IPS DF 6.9 (cell line): ENCODE measurements at regions not wholly inside any gene's neighbourhood (a gene's known extent, or its start where the extent isn't known, plus 50 kb on each side); places are given as distances from the start of the nearest gene placed in this dataset.

Experiments used
- DNase-seq: peaks from one replicate; pipeline ENCODE4 v3.0.0-alpha.2; 2013; ENCODE audit warnings: low read depth, low spot score
- H3K27ac ChIP-seq: one replicate; pipeline ENCODE4 v1.5.1; 2013; ENCODE audit warnings: low read length, control low read depth
- H3K27me3 ChIP-seq: 2 replicates; pipeline ENCODE4 v1.6.1; 2013; ENCODE audit warnings: mild to moderate bottlenecking, low read length; ENCODE audit not compliant: control insufficient read depth, insufficient read depth
- H3K36me3 ChIP-seq: 2 replicates; pipeline ENCODE4 v1.6.1; 2013; ENCODE audit warnings: low read length; ENCODE audit not compliant: control insufficient read depth, insufficient read depth
- H3K4me1 ChIP-seq: 2 replicates; pipeline ENCODE4 v1.6.1; 2013; ENCODE audit warnings: low read length; ENCODE audit not compliant: control insufficient read depth, insufficient read depth
- H3K4me3 ChIP-seq: 2 replicates; pipeline ENCODE4 v1.5.1; 2013; ENCODE audit warnings: mild to moderate bottlenecking, low read length
- H3K9me3 ChIP-seq: 2 replicates; pipeline ENCODE4 v1.6.1; 2013; ENCODE audit warnings: low read length, inconsistent platforms; ENCODE audit not compliant: control insufficient read depth, insufficient read depth
- WGBS: extraction: QIAGEN DNeasy Blood & Tissue Kit; methylation state at CpG from one replicate; pipeline ENCODE4 v1.1.7; 2013; ENCODE audit warnings: mixed read lengths, missing lambda C conversion rate; ENCODE audit not compliant: insufficient read length, insufficient coverage; 5-methylcytosine and 5-hydroxymethylcytosine counted together

GRCh38 chr2:120567128-120567527 lies 168.5 kb upstream of the GLI2 start:
- H3K4me1 ChIP-seq = no peaks in the 10 kb centered on the region
- H3K27ac ChIP-seq = no peak overlapping the region
- DNase-seq = no peak
- no peaks in the 10 kb centered on the region for H3K36me3 ChIP-seq
- no peak overlapping the region for H3K4me3 ChIP-seq
- no peaks in the 10 kb centered on the region for H3K9me3 ChIP-seq
- no peaks in the 10 kb centered on the region; the same call in 1 of the 2 replicates for H3K27me3 ChIP-seq
- no CpG with 5 or more reads among the region's 2 CpGs for WGBS

DNA sequence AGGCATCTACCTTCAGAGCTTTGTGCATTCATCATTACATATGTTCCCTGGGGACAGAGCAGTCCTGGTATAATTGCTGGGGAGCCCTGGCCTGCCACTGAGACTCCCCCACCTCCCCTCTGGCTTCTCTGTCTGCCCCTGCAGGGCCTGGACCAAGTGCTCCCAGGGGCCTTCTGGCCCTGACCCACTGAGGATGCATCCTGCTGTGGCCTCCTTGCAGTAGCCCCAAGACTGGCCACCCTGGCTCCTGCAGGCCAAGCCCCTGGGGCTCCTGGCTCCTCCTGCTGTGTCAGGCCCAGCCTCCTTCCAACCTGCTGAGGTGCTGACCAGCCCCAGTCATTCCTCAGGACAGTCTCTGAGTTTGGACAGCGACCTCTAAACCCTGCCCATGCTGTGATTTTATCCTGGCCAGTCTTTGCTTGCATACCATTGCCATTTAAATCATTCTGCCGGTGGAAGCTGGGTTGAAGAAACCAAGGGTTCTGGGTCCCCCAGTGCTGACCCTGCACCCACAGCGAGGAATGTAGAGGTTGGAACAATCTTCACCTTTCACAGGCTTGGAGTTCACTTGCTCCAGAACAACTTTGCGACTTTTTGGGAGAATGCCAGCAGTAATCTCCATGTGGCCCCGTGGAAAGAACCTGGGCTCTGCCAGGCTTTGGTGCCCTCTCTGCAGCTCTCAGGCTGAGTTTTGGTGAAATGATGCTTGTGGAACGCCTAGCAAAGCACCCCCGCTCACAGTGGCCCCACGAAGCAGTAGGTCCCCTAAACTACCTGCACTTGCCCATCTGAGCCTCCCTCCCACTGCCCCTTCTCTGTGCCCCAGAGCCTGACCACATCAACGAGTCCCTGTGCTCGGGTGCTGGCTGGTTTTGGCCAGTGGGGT lies 167.3 kb upstream of the GLI2 start:
- no peaks in the 10 kb centered on the region; the same call in 1 of the 2 replicates for H3K27me3 ChIP-seq
- no peak overlapping the region for H3K27ac ChIP-seq
- no peaks in the 10 kb centered on the region for H3K4me1 ChIP-seq
- no peak overlapping the region for H3K4me3 ChIP-seq
- DNase-seq = no peak
- H3K9me3 ChIP-seq = no peaks in the 10 kb centered on the region
- H3K36me3 ChIP-seq = no peaks in the 10 kb centered on the region
- no CpG with 5 or more reads among the region's 10 CpGs for WGBS

GRCh38 chr2:120568975-120569268 lies 166.7 kb upstream of the GLI2 start:
- DNase-seq = no peak
- no CpG with 5 or more reads among the region's 3 CpGs for WGBS
- no peaks in the 10 kb centered on the region; the same call in 1 of the 2 replicates for H3K27me3 ChIP-seq
- no peaks in the 10 kb centered on the region for H3K9me3 ChIP-seq
- H3K4me1 ChIP-seq = no peaks in the 10 kb centered on the region
- no peaks in the 10 kb centered on the region for H3K36me3 ChIP-seq
- no peak overlapping the region for H3K27ac ChIP-seq
- H3K4me3 ChIP-seq = no peak overlapping the region

GRCh38 chr2:120570001-120570400 lies 165.7 kb upstream of the GLI2 start:
- no peak overlapping the region for H3K4me3 ChIP-seq
- H3K4me1 ChIP-seq = 0 out of 2 replicates have a peak, but pooled peaks cover 1% of the 10 kb centered on the region
- H3K27me3 ChIP-seq = no peaks in the 10 kb centered on the region; the same call in 1 of the 2 replicates
- no peaks in the 10 kb centered on the region for H3K9me3 ChIP-seq
- WGBS = no CpG with 5 or more reads among the region's 12 CpGs
- H3K36me3 ChIP-seq = no peaks in the 10 kb centered on the region
- no peak overlapping the region for H3K27ac ChIP-seq
- DNase-seq = no peak

GRCh38 chr2:120570546-120570945 lies 165.1 kb upstream of the GLI2 start:
- no peaks in the 10 kb centered on the region; the same call in 1 of the 2 replicates for H3K27me3 ChIP-seq
- no peaks in the 10 kb centered on the region for H3K9me3 ChIP-seq
- H3K4me3 ChIP-seq = no peak overlapping the region
- H3K27ac ChIP-seq = no peak overlapping the region
- 0 out of 2 replicates have a peak, but pooled peaks cover 2% of the 10 kb centered on the region for H3K4me1 ChIP-seq
- H3K36me3 ChIP-seq = no peaks in the 10 kb centered on the region
- DNase-seq = no peak
- WGBS = no CpG with 5 or more reads among the region's 7 CpGs

- Histone ChIP-seq H3K9me3 (no peaks in the 10 kb centered on the region), H3K36me3 (no peaks in the 10 kb centered on the region), H3K4me1 (peaks cover 2% of the 10 kb centered on the region; the same call in 1 of the 2 replicates), H3K4me3 (no peak overlapping the region), H3K27me3 (no peaks in the 10 kb centered on the region; the same call in 1 of the 2 replicates), H3K27ac (no peak overlapping the region)
- WGBS = 100% methylated on average over 1 of the region's 6 CpGs
- DNase-seq = no peak
These were observed 164.5 kb upstream of the GLI2 start for GRCh38 chr2:120571015-120571728.

DNA sequence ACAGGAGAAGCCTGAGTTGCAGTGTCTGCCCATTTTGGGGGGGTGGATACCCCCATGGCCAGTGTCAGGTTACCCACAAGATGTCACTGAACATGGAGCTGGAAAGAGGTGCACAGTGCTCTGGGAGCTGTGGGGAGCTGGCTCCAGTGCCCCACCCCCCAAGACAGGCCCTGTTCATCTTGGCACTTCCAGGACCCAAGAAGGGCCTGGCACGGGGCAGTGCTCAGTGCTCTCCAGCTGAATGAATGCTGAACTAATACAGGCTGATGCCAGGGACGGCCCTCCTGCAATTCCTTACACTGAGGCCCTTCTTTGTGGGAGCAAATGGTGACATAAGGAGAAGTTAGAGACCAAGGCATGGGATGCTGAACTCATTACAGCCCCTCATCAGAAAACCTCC lies 163.4 kb upstream of the GLI2 start:
- WGBS = no CpG with 5 or more reads among the region's 2 CpGs
- H3K27ac ChIP-seq = no peak overlapping the region
- H3K27me3 ChIP-seq = peaks cover 4% of the 10 kb centered on the region; the same call in 1 of the 2 replicates
- H3K36me3 ChIP-seq = no peaks in the 10 kb centered on the region
- H3K4me3 ChIP-seq = no peak overlapping the region
- peaks cover 2% of the 10 kb centered on the region; the same call in 1 of the 2 replicates for H3K4me1 ChIP-seq
- DNase-seq = no peak
- no peaks in the 10 kb centered on the region for H3K9me3 ChIP-seq

DNA sequence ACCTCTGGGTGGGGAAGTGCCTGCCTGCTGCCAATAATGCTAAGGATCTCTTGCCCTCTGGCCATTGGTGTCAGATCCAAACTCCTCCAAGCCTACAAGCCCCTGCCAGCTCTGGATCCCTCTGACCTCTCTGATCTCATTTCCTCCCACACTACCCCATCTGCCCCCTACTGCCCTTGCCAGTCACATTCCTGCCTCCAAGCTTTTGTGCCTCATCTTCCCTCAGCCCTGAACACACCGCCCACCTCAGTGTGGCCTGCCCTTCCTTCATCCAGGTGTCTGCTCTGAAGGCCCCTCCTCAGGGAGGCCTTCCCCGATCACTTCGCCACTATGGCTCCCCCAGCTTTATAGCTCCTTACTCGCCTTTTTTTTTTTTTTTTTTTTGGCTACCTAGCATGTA lies 161.0 kb upstream of the GLI2 start:
- Histone ChIP-seq H3K4me1 (peaks cover 2% of the 10 kb centered on the region; the same call in 1 of the 2 replicates), H3K4me3 (no peak overlapping the region), H3K27me3 (peaks cover 7% of the 10 kb centered on the region), H3K36me3 (no peaks in the 10 kb centered on the region), H3K27ac (no peak overlapping the region), H3K9me3 (no peaks in the 10 kb centered on the region)
- DNase-seq = no peak
- no CpG with 5 or more reads among the region's 4 CpGs for WGBS

DNA sequence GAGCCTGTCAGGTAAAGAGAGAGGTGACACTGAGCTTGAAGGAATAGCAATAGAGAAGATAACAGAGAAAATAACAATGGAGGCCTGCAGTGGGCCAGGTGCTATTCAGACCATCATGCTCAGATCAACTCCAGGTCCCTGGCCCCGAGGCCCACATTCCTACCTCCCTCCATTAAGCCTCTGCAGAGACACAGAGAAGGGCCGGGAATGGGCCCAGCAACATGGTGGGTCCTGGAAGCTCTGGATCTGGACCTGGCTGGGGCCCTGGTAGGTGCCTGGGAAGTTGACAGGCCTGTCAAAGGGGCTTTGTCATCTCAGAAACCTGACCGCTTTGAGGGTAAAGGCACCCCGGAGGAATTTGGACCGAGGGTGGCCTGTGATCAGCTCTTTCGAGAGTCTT lies 159.7 kb upstream of the GLI2 start:
- no CpG with 5 or more reads among the region's 6 CpGs for WGBS

DNA sequence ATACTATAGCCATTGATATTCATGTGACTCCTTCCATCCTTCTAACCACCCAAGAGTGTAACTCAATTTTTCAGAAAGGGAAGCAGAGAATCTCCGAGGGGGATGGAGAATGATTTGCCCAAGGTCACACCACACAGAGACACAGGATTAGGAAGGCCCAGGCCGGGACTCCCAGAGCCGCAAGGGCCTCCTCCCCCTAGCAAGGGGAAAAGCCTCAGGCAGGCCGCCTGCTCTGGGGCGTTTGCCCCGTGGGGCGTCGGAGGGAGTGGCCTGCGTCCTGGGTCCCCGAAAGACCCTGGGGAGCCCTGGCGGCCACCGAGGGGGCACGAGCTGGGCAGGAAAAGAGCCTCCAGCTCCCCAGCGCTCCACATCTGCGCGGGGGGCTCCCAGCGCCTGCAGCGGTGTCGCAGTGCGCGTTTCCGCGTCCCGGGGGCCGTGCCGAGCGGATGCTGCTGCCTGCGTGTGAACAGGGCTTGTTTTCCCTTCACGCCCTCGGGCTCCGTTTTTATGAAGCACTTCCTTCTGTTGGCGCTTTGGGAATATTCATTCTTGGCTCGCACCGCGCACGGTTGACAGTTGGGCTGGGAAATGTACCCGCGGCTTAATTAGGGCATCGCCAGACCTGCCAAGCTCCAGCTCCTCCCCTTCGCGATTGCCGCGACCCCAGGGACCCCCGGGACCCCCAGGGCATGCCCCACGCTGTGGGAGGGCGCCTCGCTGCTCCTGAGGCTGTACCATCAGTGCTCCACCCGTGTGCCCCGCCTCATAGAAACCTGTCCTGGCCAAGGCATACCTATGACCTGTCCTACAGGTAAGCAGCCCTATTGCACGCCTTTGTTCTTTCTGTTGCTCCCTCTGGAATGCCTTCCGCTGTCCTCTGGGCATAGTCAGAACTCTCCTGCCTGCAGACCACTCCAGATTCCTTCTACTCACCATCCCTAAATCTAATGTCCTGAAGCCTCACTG lies 158.9 kb upstream of the GLI2 start:
- DNase-seq = no peak
- no CpG with 5 or more reads among the region's 51 CpGs for WGBS
- no peak overlapping the region; the same call in 1 of the 2 replicates for H3K4me3 ChIP-seq
- peaks cover 7% of the 10 kb centered on the region for H3K27me3 ChIP-seq
- H3K4me1 ChIP-seq = peaks cover 3% of the 10 kb centered on the region; the same call in 1 of the 2 replicates
- no peak overlapping the region for H3K27ac ChIP-seq
- H3K36me3 ChIP-seq = no peaks in the 10 kb centered on the region
- H3K9me3 ChIP-seq = no peaks in the 10 kb centered on the region

More for the DNA sequence above, 159.7 kb upstream of the GLI2 start:
- Histone ChIP-seq H3K27ac (no peak overlapping the region), H3K9me3 (no peaks in the 10 kb centered on the region), H3K4me1 (peaks cover 3% of the 10 kb centered on the region; the same call in 1 of the 2 replicates), H3K27me3 (peaks cover 7% of the 10 kb centered on the region), H3K4me3 (no peak overlapping the region), H3K36me3 (no peaks in the 10 kb centered on the region)
- DNase-seq = no peak
